ENCODE measurements at regions not wholly inside any gene's neighbourhood (a gene's known extent, or its start where the extent isn't known, plus 50 kb on each side); places are given as distances from the start of the nearest gene placed in this dataset.
A peak's percentile ranks its signal among the peaks of the same experiment; 100 is the strongest.
"Not testable (repeated sequence)": the region's sequence is repeated elsewhere in the genome, so short reads cannot be mapped to it uniquely, and the experiment has no call there.

- DNase-seq, result no peak
Measured at GRCh38 chr3:43838877-43839276, 148.1 kb downstream of the ABHD5 start.

DNA sequence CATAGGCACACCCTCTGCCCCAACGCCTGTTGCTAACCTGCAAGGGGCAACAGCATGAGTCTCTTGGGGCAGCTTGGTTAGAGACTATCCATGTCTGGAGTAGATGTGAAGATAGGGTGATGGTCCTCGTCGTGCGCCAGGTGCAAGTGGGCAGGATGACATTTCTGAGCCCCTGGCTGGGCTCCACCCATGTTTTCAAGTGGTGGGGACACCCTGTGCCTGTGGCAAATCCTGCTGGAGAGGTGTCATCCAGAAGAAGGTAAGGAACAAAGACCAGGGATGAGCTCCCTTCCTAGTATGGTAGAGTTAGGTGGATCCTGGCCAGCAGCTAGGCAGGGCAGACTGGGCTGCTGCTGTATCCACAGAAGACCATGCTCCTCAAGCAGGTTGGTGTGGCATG lies 152.6 kb downstream of the ABHD5 start:
- no peak for DNase-seq

- DNase-seq, result no peak
Measured at GRCh38 chr3:43844757-43845156, 154.0 kb downstream of the ABHD5 start.

DNA sequence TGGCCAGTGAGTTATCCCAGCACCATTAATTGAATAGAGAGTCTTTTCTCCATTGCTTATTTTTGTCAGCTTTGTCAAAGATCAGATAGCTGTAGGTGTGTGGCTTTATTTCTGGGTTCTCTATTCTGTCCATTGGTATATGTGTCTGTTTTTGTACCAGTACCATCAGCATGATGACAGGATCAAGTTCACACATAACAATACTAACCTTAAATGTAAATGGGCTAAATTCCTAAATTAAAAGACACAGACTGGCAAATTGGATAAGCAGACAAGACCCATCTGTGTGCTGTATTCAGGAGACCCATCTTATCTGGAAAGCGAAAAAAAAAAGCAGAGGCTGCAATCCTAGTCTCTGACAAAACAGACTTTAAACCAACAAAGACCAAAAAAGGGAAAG lies 154.8 kb downstream of the ABHD5 start:
- not testable (repeated sequence) for DNase-seq

DNA sequence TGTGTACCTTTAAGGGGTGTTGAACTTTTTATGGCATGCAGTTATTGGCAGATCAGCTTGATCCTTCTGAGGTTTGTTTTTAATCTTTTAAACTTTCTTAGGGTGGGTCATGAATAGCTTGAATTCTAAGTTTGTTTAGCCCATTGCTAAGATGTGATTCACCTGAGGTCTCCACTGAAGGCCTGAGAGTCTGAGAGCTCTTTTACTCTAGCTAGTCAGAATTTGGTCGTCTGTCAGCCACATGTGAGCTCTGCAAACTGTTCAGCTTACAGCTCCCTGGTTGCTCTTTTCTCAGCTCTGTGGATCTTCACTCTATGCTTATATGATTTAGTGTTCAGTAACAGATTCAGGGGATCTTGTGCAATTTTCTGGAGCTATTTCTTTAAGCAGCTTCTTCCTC lies 161.3 kb downstream of the ABHD5 start:
- no peak for DNase-seq

GRCh38 chr3:43854283-43854682 lies 163.5 kb downstream of the ABHD5 start:
- no peak for DNase-seq

- DNase-seq, result no peak
Measured at GRCh38 chr3:43854916-43855315, 164.2 kb downstream of the ABHD5 start.

GRCh38 chr3:43855674-43856299 lies 165.0 kb downstream of the ABHD5 start:
- peak; percentile 56 for DNase-seq

GRCh38 chr3:43856351-43856750 lies 165.6 kb downstream of the ABHD5 start:
- no peak for DNase-seq

DNA sequence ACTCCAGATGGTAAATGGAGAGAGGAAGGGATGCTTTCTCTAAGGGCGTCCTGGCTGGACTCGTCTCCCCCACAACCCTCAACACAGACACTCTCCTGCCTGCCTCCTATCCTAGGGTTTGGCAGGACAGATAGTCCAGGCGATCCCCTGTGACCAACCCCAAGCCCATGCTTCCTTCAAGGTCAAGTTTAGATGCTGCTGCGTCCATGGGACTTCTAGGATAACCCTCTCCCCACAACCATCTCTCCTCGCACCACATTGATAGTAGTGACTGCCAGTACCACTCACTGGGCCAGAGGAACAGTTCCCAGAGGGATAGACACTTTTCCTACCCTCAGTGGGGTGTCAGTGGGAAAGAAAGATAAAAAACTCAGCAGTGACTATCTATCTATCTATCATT lies 166.0 kb downstream of the ABHD5 start:
- no peak for DNase-seq

GRCh38 chr3:43857361-43858293 lies 166.9 kb downstream of the ABHD5 start:
- no peak for DNase-seq

GRCh38 chr3:43858294-43858701 lies 167.6 kb downstream of the ABHD5 start:
- DNase-seq, result no peak

DNA sequence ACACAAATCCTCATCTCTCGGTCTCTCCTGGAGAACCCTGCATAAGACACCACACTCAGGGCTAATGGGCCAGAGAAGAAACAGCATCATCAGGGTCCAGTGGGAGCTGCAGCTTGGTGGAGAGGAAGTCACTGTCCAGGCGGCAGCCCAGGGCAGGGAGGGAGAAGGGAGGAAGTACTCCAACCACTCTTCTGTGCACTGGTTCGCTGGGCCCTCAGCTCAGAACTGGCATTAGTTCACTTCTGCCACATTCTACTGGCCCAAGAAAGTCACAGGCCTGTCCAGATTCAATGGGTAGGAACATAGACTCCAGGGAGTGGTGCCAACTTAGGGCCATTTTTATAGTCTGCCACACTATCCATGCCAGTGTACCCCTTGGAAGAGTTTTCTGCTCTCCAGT lies 169.0 kb downstream of the ABHD5 start:
- no peak for DNase-seq

- DNase-seq, result no peak
Measured at GRCh38 chr3:43861635-43862034, 170.9 kb downstream of the ABHD5 start.

DNA sequence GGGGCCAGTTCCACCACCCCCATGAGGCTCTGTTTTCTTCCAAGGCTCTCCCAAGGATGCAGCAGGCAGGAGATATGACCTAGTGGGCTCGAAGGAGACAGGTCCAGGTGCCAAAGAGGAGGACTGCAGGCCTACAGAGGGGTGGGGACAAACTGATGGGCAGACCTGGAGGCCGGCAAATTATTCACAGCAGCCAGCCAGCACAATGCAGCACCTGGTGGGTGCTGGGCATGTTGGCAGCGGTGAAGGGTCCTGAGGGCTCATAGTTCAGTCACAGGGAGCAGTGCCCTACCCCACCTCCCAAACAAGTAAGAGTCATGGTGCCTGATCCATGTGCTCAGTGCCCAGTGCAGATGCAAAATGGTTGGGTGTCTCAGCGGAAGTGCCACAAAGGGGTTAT lies 171.7 kb downstream of the ABHD5 start:
- no peak for DNase-seq

DNA sequence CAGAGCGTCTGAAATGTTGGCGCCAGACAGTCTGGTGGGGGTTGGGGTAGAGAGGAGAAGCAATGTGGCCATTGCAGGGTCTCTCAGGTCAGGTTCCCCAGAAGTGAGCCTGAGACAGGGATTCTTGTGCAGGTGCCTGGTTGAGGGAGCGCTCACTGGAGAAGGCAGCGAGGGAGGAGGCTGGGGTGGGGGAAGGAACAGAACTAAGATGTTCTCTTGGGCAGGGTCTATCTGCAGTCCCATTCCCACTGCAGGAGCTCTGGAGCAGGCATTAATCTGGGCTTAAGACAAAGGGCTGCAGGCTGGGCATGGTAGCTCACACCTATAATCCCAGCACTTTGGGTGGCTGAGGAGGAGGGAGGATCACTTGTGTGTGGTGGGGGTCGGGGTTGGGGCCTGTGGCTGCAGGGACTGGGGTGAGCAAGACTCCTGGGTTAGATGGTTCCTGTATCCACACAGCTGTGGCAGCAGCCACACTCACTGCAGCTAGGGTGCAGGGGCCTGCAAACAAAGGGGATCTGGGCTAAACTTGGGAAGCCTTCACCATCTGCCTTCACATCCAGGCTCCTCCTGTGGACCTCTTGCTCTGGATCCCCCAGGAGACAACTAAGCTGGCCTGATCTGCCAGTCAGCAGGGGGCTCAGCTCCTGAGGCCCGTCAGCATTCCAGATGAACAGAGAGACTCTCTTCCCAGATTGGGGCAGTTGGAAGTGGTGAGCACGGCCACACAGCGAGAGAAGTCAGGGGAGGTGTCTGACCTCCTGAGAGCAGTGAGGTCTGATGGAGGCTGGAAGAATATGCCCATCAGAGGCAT lies 172.5 kb downstream of the ABHD5 start:
- no peak for DNase-seq

DNA sequence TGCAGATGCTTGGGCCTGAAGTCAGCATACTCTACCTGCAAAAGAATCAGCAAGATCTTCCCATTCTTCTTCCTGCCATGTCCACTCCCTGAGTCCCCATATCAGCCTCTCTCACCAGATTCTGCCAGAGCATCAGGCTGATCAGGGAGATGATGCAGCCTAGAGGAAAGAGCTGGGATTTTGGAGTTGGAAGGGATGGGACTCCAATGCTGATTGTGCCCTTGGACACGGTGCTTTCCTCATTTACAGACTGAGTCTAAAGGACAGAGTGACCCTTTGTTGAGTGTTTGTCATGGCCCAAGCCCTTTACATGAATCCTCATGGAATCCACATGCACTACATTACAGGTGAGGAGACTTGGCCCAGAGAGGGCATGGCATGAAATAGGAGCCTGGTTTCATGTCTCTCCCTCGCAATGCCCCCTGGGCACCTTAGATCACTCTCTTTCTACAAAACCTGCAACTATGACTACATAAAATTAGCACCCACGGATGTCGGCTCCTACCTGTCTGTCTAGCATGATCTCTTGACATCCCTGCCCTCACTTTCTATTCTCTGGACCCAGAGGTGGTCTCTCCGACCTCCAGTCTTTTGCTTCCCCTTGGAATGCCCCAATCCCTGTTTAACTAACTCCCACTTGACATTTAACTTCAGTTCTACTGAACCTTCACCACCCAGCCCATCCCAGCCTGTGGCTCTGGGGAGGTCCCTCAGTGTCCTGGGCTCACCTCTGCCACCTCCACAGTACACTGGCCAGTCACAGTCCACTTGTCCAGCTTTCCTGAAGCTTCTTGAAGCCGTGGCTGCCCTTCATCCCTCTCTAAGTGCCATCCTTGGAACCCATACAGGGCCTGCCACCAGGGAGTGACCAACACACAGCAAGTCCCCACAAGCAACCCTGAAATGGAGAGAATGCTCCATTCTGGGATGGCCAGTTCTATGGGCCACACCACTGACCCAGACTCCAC lies 173.5 kb downstream of the ABHD5 start:
- no peak for DNase-seq

DNA sequence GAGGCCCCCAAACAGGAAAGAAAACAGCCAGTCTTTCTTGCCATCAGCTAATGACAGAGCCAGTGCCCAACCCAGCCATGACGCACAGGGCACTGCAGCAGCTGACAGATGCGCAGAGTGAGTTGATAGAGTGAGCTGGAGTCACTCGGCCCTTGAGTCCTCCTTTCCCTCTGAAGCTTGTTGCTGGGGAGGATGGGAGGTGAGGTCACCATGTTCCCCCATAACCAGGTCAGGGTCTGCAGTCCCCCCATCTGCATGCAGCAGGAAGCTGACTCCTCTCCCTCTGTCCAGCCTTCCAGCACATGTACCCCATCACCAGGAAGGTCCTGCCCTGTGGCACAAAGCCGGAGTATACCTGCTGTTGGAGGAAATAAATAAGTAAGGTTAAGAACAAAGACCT lies 174.6 kb downstream of the ABHD5 start:
- DNase-seq, result no peak

DNA sequence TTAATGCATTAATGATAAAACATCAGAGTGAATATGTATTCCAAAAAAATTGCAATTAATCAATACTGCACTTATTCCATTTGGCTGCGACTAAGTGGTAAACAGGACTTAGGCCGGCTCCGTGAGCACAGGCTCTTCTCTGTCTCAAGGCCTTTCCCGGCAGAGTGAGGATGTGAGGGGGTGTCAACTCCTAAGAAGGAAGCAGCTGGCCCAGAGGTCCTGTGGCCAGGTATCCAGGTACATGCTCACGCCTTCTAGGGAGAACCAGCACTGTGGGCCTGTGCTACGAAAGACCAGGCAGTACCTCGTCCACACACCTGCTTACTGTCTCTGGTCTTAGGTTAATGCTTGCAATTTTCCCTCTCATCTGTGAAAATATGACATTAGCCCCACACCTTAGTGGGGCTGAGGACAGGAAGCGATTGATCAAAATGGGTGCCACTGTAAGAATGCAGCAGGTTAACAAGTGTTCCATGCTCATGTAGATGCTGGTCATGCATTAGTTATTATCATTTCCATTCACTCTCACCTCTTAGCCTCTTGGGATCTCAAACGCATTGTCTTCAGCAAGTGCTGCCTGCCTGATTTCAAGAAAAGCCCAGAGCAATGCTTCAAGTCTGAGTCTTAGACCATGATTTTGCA lies 175.3 kb downstream of the ABHD5 start:
- DNase-seq, result no peak

- no peak for DNase-seq
Measured at GRCh38 chr3:43866529-43867353, 176.0 kb downstream of the ABHD5 start.
